ENCODE measurements at regions not wholly inside any gene's neighbourhood (a gene's known extent, or its start where the extent isn't known, plus 50 kb on each side); places are given as distances from the start of the nearest gene placed in this dataset.
"Not testable (repeated sequence)": the region's sequence is repeated elsewhere in the genome, so short reads cannot be mapped to it uniquely, and the experiment has no call there.

DNA sequence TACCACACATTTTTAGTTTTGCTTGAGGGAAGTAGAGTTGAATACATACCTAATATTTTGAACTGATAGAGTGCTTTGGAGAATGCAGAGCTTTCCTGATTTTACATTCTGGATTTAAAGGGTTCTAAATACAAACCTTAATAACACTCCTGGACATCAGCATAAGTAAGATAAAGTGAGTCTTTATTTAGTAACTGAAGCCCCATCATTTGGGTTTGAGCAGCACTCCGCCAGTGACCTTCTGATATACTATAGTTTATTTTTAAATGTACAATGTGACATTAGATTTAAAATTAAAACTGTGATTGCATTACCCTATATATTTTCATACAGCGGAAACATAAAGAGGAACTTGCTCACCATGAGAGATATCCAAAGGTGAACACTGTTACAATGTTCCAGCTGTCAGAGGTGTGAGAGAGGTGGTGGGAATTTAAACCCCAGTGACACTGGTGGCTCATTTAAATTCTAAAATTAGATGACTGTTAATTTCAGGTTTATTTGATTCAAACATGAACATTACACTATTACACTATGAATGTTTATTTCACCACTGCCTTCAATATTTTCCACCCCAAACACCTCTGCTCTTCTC, 203.0 kb upstream of the PCSK5 start:
- intact Hi-C loops (cut with micrococcal nuclease; ENCODE audit: unreplicated experiment): no loop called here
- CTCF ChIA-PET (ENCODE audit: low intra/inter-chr PET ratio, low total read pairs): no interaction called here
- no TSS peak for BruUV-seq (replicated peaks)
- Histone ChIP-seq H3K27ac (ENCODE audit: extremely low read length, insufficient read depth, low read length) (no peak overlapping the region), H3K9ac (ENCODE audit: insufficient read depth, low read depth, low read length) (no peak overlapping the region), H3K27me3 (ENCODE audit: control insufficient read depth in 1 of 2, insufficient read depth in 2 of 2, low read length in 2 of 2) (no peaks in the 10 kb centered on the region), H3K4me3 (replicated peaks in 1 of 3; ENCODE audit: insufficient read depth in 1 of 3, low read depth in 2 of 3, low read length in 3 of 3) (no peak overlapping the region), H3K79me2 (ENCODE audit: insufficient read depth, low read length) (no peaks in the 10 kb centered on the region), H3K36me3 (replicated peaks in 1 of 2; ENCODE audit: control insufficient read depth in 1 of 2, insufficient read depth in 2 of 2, low read length in 2 of 2) (no peaks in the 10 kb centered on the region), H3K4me2 (ENCODE audit: low read depth, low read length) (no peak overlapping the region), H3K9me3 (ENCODE audit: low read length) (no peaks in the 10 kb centered on the region), H4K20me1 (ENCODE audit: insufficient read depth, low read length) (no peaks in the 10 kb centered on the region), H2AFZ (ENCODE audit: low read length) (no peak overlapping the region), H3K4me1 (ENCODE audit: insufficient read depth, low read length) (no peaks in the 10 kb centered on the region)
- POLR2A ChIA-PET: no interaction called here
- no peak for TF ChIP-seq CENPX (CRISPR knock-in tag; IDR thresholded peaks at IDR 0.05)
- FAIRE-seq (no peak), ATAC-seq (no peak), DNase-seq (ENCODE audit: low spot score) (no peak)
- WGBS (ENCODE audit: low lambda C conversion rate): 21% methylated on average over 2 of the region's 2 CpGs
- in situ Hi-C loops (cut with HindIII; ENCODE audit: extremely low pct_ligation_motif_present, low pct_unique_long_range_greater_than_20kb): no loop called here

DNA sequence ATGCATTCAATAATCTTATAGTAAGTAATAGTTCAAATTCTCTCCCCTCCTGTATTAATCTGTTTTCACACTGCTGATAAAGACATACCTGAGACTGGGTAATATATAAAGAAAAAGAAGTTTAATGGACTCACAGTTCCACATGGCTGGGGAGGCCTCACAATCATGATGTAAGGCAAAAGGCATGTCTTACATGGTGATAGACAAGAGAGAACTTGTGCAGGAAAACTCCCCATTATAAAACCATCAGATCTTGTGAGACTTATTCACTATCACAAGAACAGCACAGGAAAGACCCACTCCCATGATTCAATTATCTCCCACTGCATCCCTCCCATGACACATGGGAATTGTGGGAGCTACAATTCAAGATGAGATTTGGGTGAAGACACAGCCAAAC, 199.9 kb upstream of the PCSK5 start:
- DNase-seq (ENCODE audit: low spot score); H3K36me3 ChIP-seq (replicated peaks in 1 of 2; ENCODE audit: control insufficient read depth in 1 of 2, insufficient read depth in 2 of 2, low read length in 2 of 2); POLR2A ChIA-PET; H3K4me1 ChIP-seq (ENCODE audit: insufficient read depth, low read length); CTCF ChIA-PET (ENCODE audit: low intra/inter-chr PET ratio, low total read pairs); H3K9me3 ChIP-seq (ENCODE audit: low read length); BruUV-seq (replicated peaks); H3K4me2 ChIP-seq (ENCODE audit: low read depth, low read length); H2AFZ ChIP-seq (ENCODE audit: low read length); ATAC-seq; H4K20me1 ChIP-seq (ENCODE audit: insufficient read depth, low read length); H3K9ac ChIP-seq (ENCODE audit: insufficient read depth, low read depth, low read length); intact Hi-C loops (cut with micrococcal nuclease; ENCODE audit: unreplicated experiment); in situ Hi-C loops (cut with HindIII; ENCODE audit: extremely low pct_ligation_motif_present, low pct_unique_long_range_greater_than_20kb); H3K27me3 ChIP-seq (ENCODE audit: control insufficient read depth in 1 of 2, insufficient read depth in 2 of 2, low read length in 2 of 2); H3K27ac ChIP-seq (ENCODE audit: extremely low read length, insufficient read depth, low read length); H3K4me3 ChIP-seq (replicated peaks in 1 of 3; ENCODE audit: insufficient read depth in 1 of 3, low read depth in 2 of 3, low read length in 3 of 3); H3K79me2 ChIP-seq (ENCODE audit: insufficient read depth, low read length); FAIRE-seq: not testable (repeated sequence)

- no TSS peak for BruUV-seq (replicated peaks)
- ChIA-PET POLR2A (no interaction called here), CTCF (ENCODE audit: low intra/inter-chr PET ratio, low total read pairs) (no interaction called here)
- Histone ChIP-seq H3K27ac (ENCODE audit: extremely low read length, insufficient read depth, low read length) (no peak overlapping the region), H3K79me2 (ENCODE audit: insufficient read depth, low read length) (no peaks in the 10 kb centered on the region), H3K36me3 (replicated peaks in 1 of 2; ENCODE audit: control insufficient read depth in 1 of 2, insufficient read depth in 2 of 2, low read length in 2 of 2) (no peaks in the 10 kb centered on the region), H3K9me3 (ENCODE audit: low read length) (no peaks in the 10 kb centered on the region), H3K4me3 (replicated peaks in 1 of 3; ENCODE audit: insufficient read depth in 1 of 3, low read depth in 2 of 3, low read length in 3 of 3) (no peak overlapping the region), H3K9ac (ENCODE audit: insufficient read depth, low read depth, low read length) (no peak overlapping the region), H3K4me2 (ENCODE audit: low read depth, low read length) (no peak overlapping the region), H4K20me1 (ENCODE audit: insufficient read depth, low read length) (no peaks in the 10 kb centered on the region), H3K4me1 (ENCODE audit: insufficient read depth, low read length) (no peaks in the 10 kb centered on the region), H3K27me3 (ENCODE audit: control insufficient read depth in 1 of 2, insufficient read depth in 2 of 2, low read length in 2 of 2) (no peaks in the 10 kb centered on the region), H2AFZ (ENCODE audit: low read length) (no peak overlapping the region)
- intact Hi-C loops (cut with micrococcal nuclease; ENCODE audit: unreplicated experiment) (no loop called here), in situ Hi-C loops (cut with HindIII; ENCODE audit: extremely low pct_ligation_motif_present, low pct_unique_long_range_greater_than_20kb) (no loop called here)
- no peak for ATAC-seq
- no peak for DNase-seq (ENCODE audit: low spot score)
- FAIRE-seq: no peak
- 6% methylated on average over 1 of the region's 1 CpG for WGBS (ENCODE audit: low lambda C conversion rate)
- no peak for TF ChIP-seq ZNF337 (CRISPR knock-in tag; IDR thresholded peaks at IDR 0.05; ENCODE audit: borderline replicate concordance, low read depth)
- TF ChIP-seq ZNF652 (CRISPR knock-in tag; IDR thresholded peaks at IDR 0.05; ENCODE audit: borderline replicate concordance, low read depth): no peak
- TF ChIP-seq ZFP62 (CRISPR knock-in tag; IDR thresholded peaks at IDR 0.05): no peak
- TF ChIP-seq NFIB (CRISPR knock-in tag; IDR thresholded peaks at IDR 0.05; ENCODE audit: borderline replicate concordance): no peak
- no peak for TF ChIP-seq ZNF883 (CRISPR knock-in tag; IDR thresholded peaks at IDR 0.05; ENCODE audit: not compliant biosample characterization)
- no peak for TF ChIP-seq IRF2 (CRISPR knock-in tag; IDR thresholded peaks at IDR 0.05)
- TF ChIP-seq ZBTB33 (CRISPR knock-in tag; IDR thresholded peaks at IDR 0.05): no peak
- no peak for TF ChIP-seq IKZF4 (CRISPR knock-in tag; IDR thresholded peaks at IDR 0.05; ENCODE audit: borderline replicate concordance, low read depth, not compliant biosample characterization)
- no peak for TF ChIP-seq CREB1 (IDR thresholded peaks at IDR 0.05)
- no peak for TF ChIP-seq CREB1 (CRISPR knock-in tag; IDR thresholded peaks at IDR 0.05)
- no peak for TF ChIP-seq ZNF550 (CRISPR knock-in tag; IDR thresholded peaks at IDR 0.05; ENCODE audit: borderline replicate concordance)
Observed at GRCh38 chr9:75691408-75691807, 199.1 kb upstream of the PCSK5 start.
